NCI-H187 (cell line): ENCODE measurements at regions not wholly inside any gene's neighbourhood (a gene's known extent, or its start where the extent isn't known, plus 50 kb on each side); places are given as distances from the start of the nearest gene placed in this dataset.
"Not testable (repeated sequence)": the region's sequence is repeated elsewhere in the genome, so short reads cannot be mapped to it uniquely, and the experiment has no call there.

Experiments used
- DNase-seq, 2 experiments: peaks; one replicate each; lab custom pipeline; 2025; lab: John Stamatoyannopoulos, UW

DNA sequence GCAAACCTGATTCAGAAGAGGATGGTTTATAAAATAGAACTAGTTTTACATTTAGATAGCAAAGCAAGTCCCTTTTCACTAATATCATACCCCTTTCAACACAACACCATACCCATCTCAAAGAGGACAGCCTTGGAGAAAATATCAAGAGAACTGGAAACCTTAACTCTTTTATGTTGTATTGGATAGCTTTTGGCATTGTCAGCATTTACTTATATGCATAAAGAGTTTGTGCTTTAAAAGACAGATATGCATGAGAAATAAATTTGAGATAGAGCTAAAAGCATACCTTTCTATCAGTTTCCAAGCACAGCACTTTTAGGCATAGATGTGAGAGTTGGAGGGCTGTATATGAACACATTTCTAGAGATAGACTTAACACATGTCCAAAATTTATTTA is 799.3 kb upstream of the ACO1 start:
- DNase-seq, result no peak

DNA sequence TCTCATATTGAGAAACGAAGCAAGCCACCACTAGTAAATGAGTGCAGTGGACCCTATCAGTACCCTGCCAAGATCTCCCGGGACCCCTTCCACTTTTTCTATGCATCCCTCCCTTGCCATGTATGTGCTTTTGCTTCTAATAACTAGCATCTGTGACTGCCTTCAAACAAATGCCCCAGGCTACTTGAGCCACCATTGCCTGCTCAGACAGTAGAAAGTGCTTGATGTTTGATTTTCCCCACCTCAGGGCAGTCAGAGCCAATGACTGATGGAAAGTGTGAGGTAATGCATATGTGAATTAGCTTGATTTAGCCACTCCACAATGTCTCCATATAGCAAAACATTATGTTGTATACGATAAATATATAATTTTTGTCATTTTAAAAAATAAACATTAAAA is 797.3 kb upstream of the ACO1 start:
- DNase-seq, result no peak

DNA sequence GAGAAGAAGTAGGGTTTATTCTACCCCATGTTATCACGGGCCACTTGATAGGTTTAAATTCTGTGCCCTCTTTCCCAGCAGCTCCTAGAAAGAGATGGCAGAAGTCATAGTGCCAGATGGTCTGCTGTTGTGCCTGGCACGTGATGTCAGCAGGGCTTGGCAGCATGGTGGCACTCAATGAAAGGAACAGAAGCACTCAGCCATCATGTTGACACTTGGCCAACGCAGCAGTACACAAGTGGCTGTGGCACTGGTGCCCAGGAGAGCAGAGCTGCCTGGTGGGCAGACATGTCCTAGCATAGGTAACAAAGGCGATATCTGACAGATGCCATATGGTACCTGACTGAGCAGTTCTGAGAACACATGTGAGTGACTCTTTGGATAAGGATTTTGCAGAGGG is 796.4 kb upstream of the ACO1 start:
- DNase-seq, result no peak

DNA sequence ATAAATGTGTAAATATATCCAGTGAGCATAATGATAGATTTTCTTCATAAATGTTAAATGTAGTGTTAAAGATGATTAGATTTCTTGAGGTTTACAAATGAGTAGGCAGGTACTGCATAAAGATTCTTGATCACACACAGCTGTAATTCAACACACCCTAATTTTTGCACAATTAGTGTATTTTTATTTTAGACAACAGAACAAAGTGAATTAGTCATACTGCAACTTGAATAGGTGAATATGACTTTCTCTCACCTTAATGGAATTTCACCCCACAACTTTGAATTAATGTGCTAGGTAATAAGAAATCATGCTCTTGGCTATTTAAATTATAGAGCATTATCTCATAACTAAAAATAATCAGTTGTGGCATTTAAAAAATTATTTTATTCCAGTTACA is 795.7 kb upstream of the ACO1 start:
- no peak for DNase-seq

DNA sequence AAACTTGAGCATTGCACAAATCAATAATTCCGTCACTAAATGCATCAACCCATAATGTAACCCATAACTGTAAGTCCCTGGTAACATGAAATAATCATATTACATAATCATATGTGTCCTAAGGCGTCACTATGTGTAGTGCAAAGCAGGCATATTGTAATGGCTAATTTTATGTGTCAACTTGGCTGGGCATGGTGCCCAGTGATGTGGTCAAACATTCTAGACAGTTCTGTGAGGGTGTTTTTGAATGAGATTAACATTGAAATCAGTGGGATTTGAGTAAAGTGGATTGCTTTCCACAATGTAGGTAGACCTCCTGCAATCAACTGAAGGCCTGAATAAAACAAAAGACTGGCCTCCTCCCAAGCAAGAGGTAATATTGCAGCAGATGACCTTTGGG is 794.4 kb upstream of the ACO1 start:
- no peak for DNase-seq

DNA sequence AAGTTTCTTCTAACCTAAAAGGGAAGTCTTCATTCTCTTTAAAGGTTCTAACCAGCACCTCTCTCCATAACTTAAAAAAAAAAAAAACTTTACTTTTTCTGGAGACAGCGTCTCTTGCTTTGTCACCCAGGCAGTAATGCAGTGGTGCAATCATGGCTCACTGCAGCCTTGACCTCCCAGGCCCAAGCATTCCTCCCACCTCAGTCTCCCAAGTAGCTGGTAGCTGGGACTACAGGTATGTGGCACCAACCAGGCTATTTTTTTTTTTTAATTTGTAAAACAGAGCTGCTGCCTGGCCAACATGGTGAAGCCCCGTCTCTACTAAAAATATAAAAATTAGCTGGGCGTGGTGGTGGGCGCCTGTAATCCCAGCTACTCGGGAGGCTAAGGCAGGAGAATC is 787.4 kb upstream of the ACO1 start:
- DNase-seq, result not testable (repeated sequence)

DNA sequence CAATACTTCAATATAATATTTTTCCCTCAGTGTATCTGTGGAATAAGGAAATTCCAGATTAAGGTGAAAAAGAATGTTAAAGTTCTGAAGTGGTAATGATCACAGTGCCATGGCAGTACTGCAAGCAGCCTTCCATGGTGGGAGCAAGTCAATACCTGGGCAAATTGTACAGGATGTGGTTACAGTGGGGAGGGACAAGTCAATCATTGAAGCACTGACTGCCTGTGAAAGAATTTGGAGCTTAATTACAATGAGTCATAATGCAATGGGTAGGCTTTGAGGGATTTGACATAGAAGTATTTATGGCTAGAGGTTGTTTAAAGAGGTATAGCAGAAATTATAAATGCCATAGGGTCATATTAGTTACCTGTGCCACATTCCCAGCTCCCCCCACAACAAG is 786.5 kb upstream of the ACO1 start:
- DNase-seq, result no peak

DNA sequence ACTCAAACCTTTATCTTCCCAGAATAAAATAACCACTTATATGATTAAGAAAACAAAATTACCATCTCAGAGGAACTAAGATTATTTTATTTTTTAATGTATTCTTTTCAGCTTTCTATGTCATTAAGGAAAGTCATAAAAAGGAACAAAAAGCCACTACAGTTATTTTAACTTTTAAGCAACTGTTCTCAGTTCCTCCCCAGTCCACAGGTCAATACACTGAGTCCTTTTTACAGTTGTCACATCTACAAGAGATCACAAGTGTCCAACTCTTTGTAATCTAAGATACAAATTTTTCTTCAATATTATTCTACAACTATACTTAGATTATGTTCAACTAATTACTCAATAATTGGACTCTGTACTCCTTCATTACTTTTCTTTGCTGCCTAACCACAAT is 782.8 kb upstream of the ACO1 start:
- no peak for DNase-seq

DNA sequence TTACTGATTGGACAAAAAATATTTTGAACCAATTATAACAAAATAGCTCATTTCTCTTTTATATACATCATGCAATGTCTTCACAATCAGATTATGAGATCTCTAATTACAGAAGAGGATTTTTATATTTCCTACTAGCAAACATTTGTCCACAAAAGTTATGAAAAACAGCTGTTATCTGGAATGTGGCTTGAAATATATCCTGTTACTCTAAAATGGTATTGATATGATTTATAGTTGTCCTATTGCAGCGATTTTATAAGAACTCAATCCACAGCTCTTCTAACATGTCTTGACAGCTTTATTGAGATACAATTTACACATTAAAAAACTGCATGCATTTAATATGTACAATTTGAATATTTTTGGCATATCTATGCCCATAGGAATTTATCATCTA is 779.9 kb upstream of the ACO1 start:
- DNase-seq, result no peak

DNA sequence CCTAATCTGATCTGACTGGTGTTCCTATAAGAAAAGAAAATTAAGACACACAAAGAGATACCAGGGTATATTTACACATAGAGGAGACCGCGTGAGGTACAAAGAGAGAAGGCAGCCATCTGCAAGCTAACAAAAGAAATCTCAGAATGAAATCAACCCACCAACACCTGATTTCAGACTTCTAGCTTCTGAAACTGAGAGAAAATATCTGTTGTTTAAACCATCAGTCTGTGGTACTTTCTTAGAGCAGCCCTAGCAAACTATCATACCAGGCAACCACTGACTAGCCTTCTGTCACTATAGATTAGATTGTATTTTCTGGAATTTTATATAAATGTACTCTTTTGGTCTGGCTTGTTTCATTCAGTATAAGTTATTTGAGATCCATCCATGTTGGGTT is 779.3 kb upstream of the ACO1 start:
- no peak for DNase-seq

DNA sequence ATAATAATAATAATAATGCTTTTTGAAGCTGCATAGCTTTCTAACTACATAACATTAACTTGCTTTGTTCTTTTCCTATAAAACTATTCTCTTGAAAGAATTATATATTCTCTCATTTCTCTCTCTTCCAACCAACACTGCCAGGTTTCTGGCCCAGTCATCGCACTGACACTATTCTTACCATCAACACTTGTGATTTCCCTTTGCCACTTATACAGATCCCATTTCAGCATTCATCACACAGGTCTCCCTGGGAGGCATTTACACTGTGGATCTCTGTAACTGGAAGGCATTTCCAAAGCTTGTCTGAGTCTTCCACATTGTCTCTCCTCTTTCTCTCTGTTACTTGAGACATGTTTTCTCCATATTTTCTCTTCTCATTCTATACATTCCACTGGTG is 777.8 kb upstream of the ACO1 start:
- no peak for DNase-seq

DNA sequence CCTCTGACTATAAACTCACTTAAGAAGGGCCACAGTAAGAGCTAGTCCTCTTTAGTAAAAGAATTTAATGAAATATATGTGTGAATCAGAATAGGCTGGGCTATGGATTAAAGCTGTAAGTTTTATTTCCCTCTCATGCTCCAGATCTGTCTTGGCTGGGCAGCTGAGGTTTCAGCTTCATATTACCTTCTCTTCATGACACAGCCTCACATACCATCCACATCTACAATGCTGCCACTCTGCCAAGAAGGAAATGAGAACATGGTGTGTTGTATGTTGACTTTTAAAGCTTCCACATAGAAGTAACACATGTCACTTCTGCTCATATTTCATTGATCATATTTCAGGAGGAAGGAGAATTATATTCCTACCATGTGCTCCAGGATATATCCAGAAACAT is 776.0 kb upstream of the ACO1 start:
- DNase-seq, result no peak

DNA sequence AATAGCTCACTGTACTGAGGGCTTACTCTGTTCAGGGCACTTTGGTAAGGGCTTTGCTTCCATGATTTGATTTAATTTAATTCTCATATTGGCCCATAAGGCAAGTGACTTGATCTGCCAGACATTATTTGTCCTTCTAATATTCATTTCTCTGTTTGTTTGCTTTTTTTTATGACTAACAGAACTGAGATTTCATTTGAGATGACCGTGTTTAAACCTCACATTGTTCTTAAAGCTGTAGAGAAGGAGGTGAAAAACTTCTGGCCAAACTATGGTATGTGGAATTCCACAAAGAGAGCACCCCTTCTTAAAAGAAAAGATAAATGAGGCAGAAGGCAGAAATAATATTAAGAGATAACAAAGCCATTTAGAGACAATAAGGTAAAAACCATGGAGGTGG is 775.6 kb upstream of the ACO1 start:
- DNase-seq, result no peak

DNA sequence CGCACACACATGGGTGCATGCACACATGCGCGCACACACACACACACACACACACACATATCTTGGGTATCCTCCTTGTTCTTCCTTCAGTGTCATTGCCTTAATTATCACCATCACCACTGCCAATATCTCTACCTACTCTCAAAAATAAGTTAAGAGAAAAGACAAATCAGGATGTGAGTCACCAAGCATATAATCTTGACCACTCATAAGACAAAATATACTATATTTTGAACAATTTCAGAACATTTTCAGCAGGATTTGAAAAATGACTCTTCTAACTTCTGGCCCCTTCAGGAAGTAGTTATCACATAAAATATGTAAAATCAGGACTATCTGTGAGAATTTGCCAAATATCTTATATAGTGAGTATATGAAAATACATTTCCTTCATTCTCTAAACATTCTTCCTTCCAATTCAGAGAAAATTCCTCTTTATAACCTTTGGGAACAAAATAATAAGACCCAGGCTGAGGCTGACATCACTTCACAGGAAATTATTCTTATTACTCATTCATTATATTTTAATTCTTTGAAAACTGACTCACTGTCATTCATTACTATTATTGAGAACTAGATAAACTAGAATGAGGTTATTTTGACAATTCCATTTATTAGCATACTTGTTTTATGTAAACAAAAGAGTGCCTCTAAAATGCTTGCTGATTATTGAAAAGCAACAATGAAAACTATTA is 772.0 kb upstream of the ACO1 start:
- DNase-seq, result no peak

DNA sequence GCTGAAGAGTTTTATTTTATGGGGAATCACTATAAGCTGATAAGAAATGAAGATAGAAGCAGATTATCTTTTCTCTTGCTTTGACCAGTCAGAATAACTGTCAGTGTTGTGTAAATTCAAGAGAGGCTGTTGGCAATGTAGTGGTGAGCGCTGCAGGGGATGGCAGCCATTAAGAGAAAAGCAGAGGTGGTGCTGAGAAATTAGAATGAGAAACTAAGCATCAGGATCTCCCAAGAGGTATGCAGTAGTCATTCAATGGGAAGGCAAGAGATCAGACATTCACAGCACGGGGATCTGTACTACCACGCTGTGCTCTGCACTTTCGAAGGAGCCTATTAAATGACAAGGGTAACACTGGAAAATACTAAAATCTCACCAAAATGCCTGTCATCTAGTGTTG is 768.5 kb upstream of the ACO1 start:
- no peak for DNase-seq

DNA sequence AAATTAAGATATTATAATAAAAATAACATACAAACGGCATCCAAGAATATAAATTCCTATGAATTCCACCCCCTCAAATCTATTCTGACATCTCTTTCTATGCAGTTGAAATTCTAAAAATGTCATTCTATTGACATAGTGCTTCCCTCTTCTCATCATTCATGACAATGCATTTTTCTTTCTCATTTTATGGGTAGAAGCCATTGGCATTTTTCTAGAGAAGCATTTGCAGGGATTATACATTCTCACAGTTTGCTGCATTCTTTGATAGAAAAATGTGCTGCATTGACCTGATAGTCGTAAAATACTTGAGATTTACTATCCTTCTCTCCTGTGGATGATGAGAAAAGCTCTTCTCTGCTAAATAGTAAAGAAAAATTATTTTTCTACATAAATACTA is 760.9 kb upstream of the ACO1 start:
- no peak for DNase-seq

DNA sequence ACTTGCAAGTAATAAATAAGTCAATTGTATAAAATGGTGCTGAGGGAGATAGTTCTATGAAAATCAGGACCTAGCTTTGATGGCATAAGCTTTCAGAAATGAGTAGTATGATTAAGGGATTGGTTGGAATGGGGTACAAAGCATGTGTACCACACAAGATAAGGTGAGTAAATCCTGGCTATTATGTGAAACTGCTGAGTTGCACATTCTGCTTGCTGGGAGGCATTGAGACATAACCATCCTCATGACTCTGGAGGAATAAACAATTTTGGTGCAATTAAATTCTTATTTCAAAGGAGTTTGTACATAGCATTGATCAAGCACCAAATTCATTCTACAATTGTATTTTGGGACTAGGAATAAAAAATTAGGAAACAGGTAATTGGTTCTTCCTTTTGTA is 755.2 kb upstream of the ACO1 start:
- no peak for DNase-seq

DNA sequence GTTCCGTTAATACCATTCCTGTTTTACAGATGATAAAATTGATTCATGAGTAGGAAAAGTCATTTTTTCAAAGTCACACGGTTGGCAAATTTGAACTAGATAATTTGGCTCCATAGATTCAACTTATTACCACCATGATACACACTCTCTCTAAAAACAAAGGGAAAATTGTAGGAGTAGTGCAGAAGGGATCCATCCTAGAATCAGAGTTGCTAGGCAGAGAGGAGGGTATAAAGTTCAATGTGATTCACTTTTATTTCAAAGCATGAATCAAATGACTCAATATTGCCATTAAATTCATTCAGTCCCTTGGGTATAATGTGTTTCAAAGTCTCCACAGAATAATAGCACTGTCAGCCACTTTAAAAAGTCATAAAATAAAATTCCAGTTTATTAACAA is 747.2 kb upstream of the ACO1 start:
- DNase-seq, result no peak

DNA sequence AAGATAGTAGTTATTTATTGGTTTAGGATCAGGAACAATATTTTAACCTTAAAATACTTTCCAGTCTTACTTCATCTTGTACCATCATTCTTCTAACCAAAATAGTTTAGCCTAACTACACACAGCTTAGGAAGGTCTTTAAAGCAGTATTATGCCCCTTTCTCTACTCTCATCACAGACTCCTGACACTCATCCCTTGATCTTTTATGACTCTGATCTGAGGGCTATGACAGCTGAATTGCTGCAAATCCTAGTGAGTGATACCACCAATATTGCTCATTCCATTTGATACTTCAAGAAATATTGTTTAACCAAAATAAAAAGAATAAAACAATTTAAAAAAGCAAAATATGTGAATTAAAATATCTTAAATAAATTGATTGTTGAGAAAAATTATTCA is 746.6 kb upstream of the ACO1 start:
- no peak for DNase-seq

DNA sequence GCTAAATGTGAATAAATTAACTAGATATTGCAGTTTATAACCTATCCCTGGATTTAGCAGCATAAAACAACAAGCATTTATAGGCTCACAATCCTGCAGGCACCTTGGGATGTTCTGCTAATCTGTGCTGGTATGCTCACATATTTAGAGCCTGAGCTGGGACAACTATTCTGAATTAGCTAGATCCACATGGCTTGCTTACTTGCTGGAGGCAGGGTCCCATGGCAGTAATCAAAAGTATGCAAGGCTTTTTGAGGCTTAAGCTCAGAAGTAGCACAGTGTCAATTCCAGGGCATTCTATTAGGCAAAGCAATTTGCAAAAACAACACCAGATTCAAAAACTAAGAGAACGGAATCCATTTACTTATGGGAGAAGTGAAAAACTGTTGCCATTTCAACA is 745.0 kb upstream of the ACO1 start:
- no peak for DNase-seq

DNA sequence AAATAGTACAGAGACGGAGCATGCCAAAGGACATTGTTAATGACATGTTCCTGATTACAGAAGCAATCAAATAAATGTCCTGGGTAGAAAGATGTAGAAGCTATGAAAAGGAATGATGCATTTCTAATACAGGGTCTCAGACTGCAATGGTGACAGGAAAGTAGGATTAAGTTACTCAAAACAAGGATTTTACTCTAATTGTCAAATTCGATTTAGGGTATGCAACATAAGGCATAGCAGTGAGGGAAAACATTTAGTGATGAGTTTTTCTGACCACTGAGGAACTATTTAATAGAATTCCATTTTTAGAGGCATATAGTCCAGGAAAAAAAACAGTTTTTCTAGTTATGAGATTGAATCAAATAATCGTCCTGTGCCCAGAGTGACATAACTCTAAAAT is 715.1 kb upstream of the ACO1 start:
- no peak for DNase-seq

DNA sequence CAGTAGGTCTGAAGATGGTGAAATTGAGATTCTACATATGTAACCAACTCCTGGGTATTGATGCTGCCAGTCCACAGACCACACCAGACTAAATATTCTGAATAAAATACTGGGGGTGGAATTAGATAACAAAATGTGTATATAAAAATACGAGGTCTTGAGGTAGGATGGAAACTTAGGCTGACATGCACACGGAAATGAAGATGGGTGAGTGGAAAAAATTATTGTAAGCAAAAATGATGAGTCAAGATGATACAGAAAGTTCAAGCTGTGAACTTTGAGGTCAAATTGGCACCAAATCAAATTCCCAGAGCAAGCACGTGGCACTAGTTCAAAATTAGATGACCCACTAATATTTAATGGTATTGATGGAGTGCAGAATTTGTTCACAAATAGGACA is 713.4 kb upstream of the ACO1 start:
- DNase-seq, result no peak

DNA sequence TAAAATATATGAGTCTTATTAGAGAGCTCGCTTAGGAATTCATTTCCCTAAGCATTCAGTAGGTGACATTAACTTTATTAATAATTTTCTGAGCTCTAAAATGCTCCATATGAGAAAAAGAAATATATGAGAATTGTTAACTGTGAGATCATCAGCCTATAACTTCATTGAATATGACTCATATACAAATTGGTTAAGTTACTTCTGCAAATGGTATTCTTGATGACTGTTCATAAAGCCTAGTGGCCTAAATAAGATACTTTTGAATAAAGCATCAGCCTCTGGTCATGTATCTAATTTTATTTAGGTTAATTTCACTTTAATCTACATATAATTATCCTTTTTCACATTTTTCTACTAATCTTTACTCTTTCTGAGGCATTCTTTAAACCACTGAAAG is 710.2 kb upstream of the ACO1 start:
- no peak for DNase-seq

DNA sequence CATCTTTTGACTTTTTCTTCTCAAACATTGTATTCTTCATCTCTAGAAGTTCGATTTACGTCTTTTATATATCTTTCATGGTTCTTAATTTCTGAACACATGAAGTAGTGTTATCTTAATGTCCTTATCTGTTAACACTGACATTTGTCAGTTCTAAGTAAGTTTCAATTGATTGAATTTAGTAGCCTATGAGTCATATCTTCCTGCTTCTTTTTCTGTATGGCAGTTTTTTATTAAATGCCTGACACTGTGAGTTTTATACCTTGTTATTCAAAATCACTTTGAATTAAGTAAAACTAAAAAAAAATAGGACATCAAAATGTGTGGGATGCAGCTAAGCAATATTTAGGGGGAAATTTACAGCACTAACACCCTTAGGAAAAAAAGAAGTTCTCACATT is 707.0 kb upstream of the ACO1 start:
- no peak for DNase-seq

DNA sequence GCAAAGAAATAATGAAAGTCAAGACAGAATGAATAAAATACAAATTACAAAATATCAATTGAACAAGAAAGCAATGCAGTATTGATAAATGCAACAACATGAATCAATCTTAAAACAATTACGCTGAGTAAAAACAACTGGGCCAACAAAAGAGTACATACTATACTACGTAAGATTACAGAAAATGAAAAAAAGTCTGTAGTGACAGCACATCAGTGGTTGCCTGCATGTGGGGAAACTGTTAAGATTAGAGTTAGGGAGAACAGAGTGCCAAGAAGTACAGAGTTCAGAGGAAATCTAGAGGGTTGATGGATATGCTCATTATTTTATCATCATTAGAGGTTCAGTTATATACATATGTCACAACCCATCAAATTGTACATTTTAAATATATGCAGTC is 706.6 kb upstream of the ACO1 start:
- no peak for DNase-seq
